Endothelial cell of umbilical vein (primary cell): ENCODE measurements at regions not wholly inside any gene's neighbourhood (a gene's known extent, or its start where the extent isn't known, plus 50 kb on each side); places are given as distances from the start of the nearest gene placed in this dataset.

Experiments
- BruUV-seq: library from RNA; stranded (reverse); fragments of 400-500 nt; replicated peaks from 2 replicates; lab custom pipeline; 2021; lab: Mats Ljungman, UMichigan
- CTCF ChIA-PET: fragments of 300-600, 350-600 bp; sonication (Branson Sonifier 250); formaldehyde crosslinking; loops from one replicate; lab custom pipeline; 2021; ENCODE audit warnings: antibody characterized with exemption, inconsistent platforms; lab: Charles Lee
- POLR2A ChIA-PET: fragments of 300-600, 350-600 bp; sonication (Branson Sonifier 250); formaldehyde crosslinking; loops from one replicate; lab custom pipeline; 2021; ENCODE audit warnings: antibody characterized with exemption, inconsistent platforms; lab: Charles Lee
- DNase-seq: peaks from one replicate; pipeline ENCODE4 v3.0.0-alpha.2; 2011; ENCODE audit warnings: low read depth, low spot score
- FAIRE-seq: peaks from 2 replicates; lab custom pipeline; 2011; peaks lifted over from hg19 to GRCh38; lab: Jason Lieb, UNC
- H2AFZ ChIP-seq: 2 replicates; pipeline ENCODE4 v1.6.0; 2012; ENCODE audit warnings: low read depth, low read length, control low read depth, inconsistent platforms
- H3K27ac ChIP-seq: 2 replicates; pipeline ENCODE4 v1.5.1; 2011; ENCODE audit warnings: low read depth, mild to moderate bottlenecking, control low read depth, low read length, moderate library complexity; ENCODE audit not compliant: insufficient read depth
- H3K27me3 ChIP-seq, 2 experiments: 2 replicates each; pipeline versions ENCODE4 v1.6.0 to v1.6.1; 2011; ENCODE audit warnings: low read length in 2 of 2, mixed read lengths in 1 of 2; ENCODE audit not compliant: control insufficient read depth in 2 of 2, insufficient read depth in 2 of 2
- H3K36me3 ChIP-seq, 2 experiments: 2 replicates in 1 of 2; 3 replicates in 1 of 2; pipeline ENCODE4 v1.5.1; 2011; ENCODE audit warnings: low read length in 2 of 2, mild to moderate bottlenecking in 1 of 2, moderate library complexity in 1 of 2; ENCODE audit not compliant: control insufficient read depth in 2 of 2, insufficient read depth in 2 of 2; ENCODE audit errors: extremely low read depth in 1 of 2
- H3K4me1 ChIP-seq: 3 replicates; pipeline ENCODE4 v1.5.1; 2011; ENCODE audit warnings: mild to moderate bottlenecking, low read length; ENCODE audit not compliant: control insufficient read depth, insufficient read depth; ENCODE audit errors: extremely low read depth
- H3K4me2 ChIP-seq: 2 replicates; pipeline ENCODE4 v1.6.1; 2011; ENCODE audit warnings: low read length, control low read depth, mixed read lengths; ENCODE audit not compliant: insufficient read depth
- H3K4me3 ChIP-seq, 3 experiments: fragments of 200-600 bp in 1 of 3; sonication (generic), shearing (Covaris generic) in 1 of 3; replicated peaks in 1 of 3; 2 replicates each; pipeline ENCODE4 v1.5.1; 2011 to 2016; ENCODE audit warnings: control low read depth in 3 of 3, low read length in 3 of 3, mild to moderate bottlenecking in 2 of 3, inconsistent platforms in 1 of 3, low read depth in 1 of 3, moderate library complexity in 1 of 3; ENCODE audit not compliant: insufficient read depth in 1 of 3
- H3K79me2 ChIP-seq: 2 replicates; pipeline ENCODE4 v1.6.0; 2012; ENCODE audit warnings: low read length, inconsistent platforms; ENCODE audit not compliant: control insufficient read depth, insufficient read depth
- H3K9ac ChIP-seq: replicated peaks from 2 replicates; pipeline ENCODE3; 2011; ENCODE audit warnings: low read length, control low read depth; ENCODE audit not compliant: insufficient read depth; ENCODE audit errors: extremely low read depth
- H3K9me1 ChIP-seq: replicated peaks from 3 replicates; pipeline ENCODE4 v1.6.0; 2011; ENCODE audit warnings: mild to moderate bottlenecking, low read length; ENCODE audit not compliant: control insufficient read depth, insufficient read depth; ENCODE audit errors: extremely low read depth
- H3K9me3 ChIP-seq: replicated peaks from 2 replicates; pipeline ENCODE4 v1.5.1; 2012; ENCODE audit warnings: low read length, inconsistent platforms; ENCODE audit not compliant: control insufficient read depth, insufficient read depth
- H4K20me1 ChIP-seq: replicated peaks from 2 replicates; pipeline ENCODE3; 2011; ENCODE audit warnings: mild to moderate bottlenecking, low read length; ENCODE audit not compliant: control insufficient read depth, insufficient read depth; ENCODE audit errors: extremely low read depth
- CTCF ChIP-seq, 2 donors: IDR thresholded peaks; 1 replicate in 1 of 2; 2 replicates in 1 of 2; pipeline ENCODE4 v1.5.1; 2011; ENCODE audit warnings: low read length in 2 of 2, mild to moderate bottlenecking in 2 of 2, moderate library complexity in 2 of 2, control low read depth in 1 of 2, inconsistent platforms in 1 of 2, low read depth in 1 of 2; ENCODE audit not compliant: insufficient read depth in 1 of 2; ENCODE audit errors: extremely low read depth in 1 of 2
- EZH2 ChIP-seq: IDR thresholded peaks from 2 replicates; pipeline ENCODE4 v1.6.1; 2012; ENCODE audit warnings: borderline replicate concordance, low read depth, mild to moderate bottlenecking, moderate library complexity, low read length, inconsistent platforms; ENCODE audit not compliant: severe bottlenecking
- FOS ChIP-seq: IDR thresholded peaks from 2 replicates; pipeline ENCODE4 v1.6.1; 2011; ENCODE audit warnings: mild to moderate bottlenecking, low read length, moderate library complexity, borderline replicate concordance; ENCODE audit not compliant: insufficient read depth
- GATA2 ChIP-seq: IDR thresholded peaks from 2 replicates; pipeline ENCODE4 v1.7.0; 2011; ENCODE audit warnings: low read depth, mild to moderate bottlenecking, moderate library complexity, mixed read lengths, low read length; ENCODE audit not compliant: insufficient read length, insufficient read depth
- JUN ChIP-seq: IDR thresholded peaks from 2 replicates; pipeline ENCODE4 v1.6.1; 2011; ENCODE audit warnings: borderline replicate concordance, low read depth; ENCODE audit not compliant: insufficient read length, insufficient read depth
- MAX ChIP-seq: IDR thresholded peaks from 2 replicates; pipeline ENCODE4 v1.6.1; 2011; ENCODE audit not compliant: insufficient read depth, insufficient read length
- MYC ChIP-seq: IDR thresholded peaks from one replicate; pipeline ENCODE4 v1.6.1; 2011; ENCODE audit warnings: mild to moderate bottlenecking, low read depth, low read length
- POLR2A ChIP-seq: IDR thresholded peaks from 2 replicates; pipeline ENCODE4 v1.6.1; 2012; ENCODE audit warnings: low read depth, mild to moderate bottlenecking, control low read depth, low read length
- POLR2AphosphoS5 ChIP-seq: IDR thresholded peaks from 2 replicates; pipeline ENCODE4 v1.6.1; 2012; ENCODE audit warnings: low read depth, mild to moderate bottlenecking, control low read depth, low read length, moderate library complexity; ENCODE audit not compliant: insufficient read depth
- dilution Hi-C: fragments of 300-500 bp; cut with MboI; formaldehyde crosslinking; loops from one replicate; pipeline ENCODE4 v1.15.0; 2019; ENCODE audit warnings: low sequenced_read_pairs; ENCODE audit not compliant: extremely low pct_ligation_motif_present
- intact Hi-C: fragments of 100-400 bp; cut with micrococcal nuclease; formaldehyde crosslinking; loops from one replicate; pipeline ENCODE4 v1.10.0; 2022

GRCh38 chrX:42098900-42099299 is 175.5 kb upstream of the CASK start:
- no peak for FAIRE-seq

More at GRCh38 chrX:42098900-42099299, 175.5 kb upstream of the CASK start:
- Histone ChIP-seq H3K27ac (no peak overlapping the region), H3K79me2 (no peaks in the 10 kb centered on the region), H3K9me3 (no peaks in the 10 kb centered on the region), H3K9ac (no peak overlapping the region), H3K4me3 (no peak overlapping the region), H4K20me1 (no peaks in the 10 kb centered on the region), H3K4me1 (no peaks in the 10 kb centered on the region), H3K27me3 (no peaks in the 10 kb centered on the region), H3K36me3 (no peaks in the 10 kb centered on the region), H3K9me1 (no peaks in the 10 kb centered on the region), H2AFZ (no peak overlapping the region), H3K4me2 (no peak overlapping the region)
- DNase-seq, result no peak
- TF ChIP-seq EZH2 (no peak), CTCF (IDR thresholded peaks at IDR 0.05; ENCODE audit: extremely low read depth in 1 of 2, insufficient read depth in 1 of 2, low read depth in 1 of 2, low read length in 2 of 2) (no peak), FOS (no peak), POLR2A (no peak), POLR2AphosphoS5 (no peak), MYC (no peak), MAX (no peak), GATA2 (no peak), JUN (no peak)
- dilution Hi-C loops, result no loop called here
- intact Hi-C loops, result no loop called here
- ChIA-PET POLR2A (no interaction called here), CTCF (no interaction called here)
- no TSS peak for BruUV-seq
